GM18951 (cell line): ENCODE measurements at regions not wholly inside any gene's neighbourhood (a gene's known extent, or its start where the extent isn't known, plus 50 kb on each side); places are given as distances from the start of the nearest gene placed in this dataset.

ENCODE experiments used
- POLR2A ChIP-seq: IDR thresholded peaks from 4 replicates; pipeline ENCODE4 v1.6.1; 2011; ENCODE audit warnings: mild to moderate bottlenecking; ENCODE audit not compliant: insufficient read length, insufficient read depth; ENCODE audit errors: extremely low read depth
- in situ Hi-C: fragments of 300-500 bp; cut with MboI; formaldehyde crosslinking; loops from one replicate; pipeline ENCODE4 v1.12.0; 2022; ENCODE audit warnings: low sequenced_read_pairs, mixed read lengths, inconsistent platforms; ENCODE audit not compliant: unreplicated experiment

DNA sequence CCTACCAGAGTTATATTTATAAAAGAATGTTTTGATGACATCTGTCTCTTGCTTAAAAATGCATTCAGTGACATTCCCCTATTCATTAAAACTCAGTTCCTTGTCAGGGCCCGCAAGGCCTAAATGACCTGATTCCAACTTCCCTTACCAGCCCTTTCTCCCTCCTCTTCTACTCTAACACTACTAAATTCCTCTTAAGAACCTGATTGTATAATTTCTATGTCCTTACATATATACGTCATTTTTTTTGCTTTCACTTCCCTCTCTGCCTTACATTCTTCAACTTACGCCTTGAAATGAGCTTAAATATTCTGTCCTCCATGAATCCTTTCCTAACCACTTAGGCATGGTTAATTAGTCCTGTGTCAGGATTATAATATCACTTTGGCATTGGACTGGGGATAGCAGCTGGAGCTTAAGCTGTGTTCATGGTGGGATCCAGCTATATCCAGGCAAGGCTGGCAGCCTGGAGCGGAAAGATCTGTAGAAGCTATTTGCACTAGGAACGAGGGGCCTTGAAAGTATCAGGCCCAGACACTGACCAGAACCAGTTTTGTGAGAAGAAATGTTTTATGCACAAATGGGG lies 360.2 kb upstream of the PTBP2 start:
- TF ChIP-seq POLR2A = no peak
- in situ Hi-C loops = no loop called here

DNA sequence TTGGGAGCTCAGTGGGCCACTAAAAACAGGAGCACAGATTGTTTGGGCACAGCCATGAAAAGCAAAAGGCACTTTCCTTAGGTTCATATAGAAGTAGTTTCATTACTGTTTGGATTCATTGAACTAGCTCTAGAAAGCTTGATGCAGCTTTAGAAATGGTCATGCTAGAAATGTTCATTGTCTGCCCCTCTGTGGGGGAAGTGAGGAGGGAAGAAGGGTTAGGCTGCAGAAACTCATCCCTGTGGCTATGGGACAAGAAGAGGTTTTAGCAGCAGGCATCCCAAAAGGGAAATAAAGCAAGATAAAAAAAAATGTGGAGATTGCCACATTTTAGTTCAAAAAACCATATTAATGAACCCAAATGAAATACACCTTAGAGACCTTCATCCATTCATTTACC lies 359.6 kb upstream of the PTBP2 start:
- in situ Hi-C loops = no loop called here
- no peak for TF ChIP-seq POLR2A

DNA sequence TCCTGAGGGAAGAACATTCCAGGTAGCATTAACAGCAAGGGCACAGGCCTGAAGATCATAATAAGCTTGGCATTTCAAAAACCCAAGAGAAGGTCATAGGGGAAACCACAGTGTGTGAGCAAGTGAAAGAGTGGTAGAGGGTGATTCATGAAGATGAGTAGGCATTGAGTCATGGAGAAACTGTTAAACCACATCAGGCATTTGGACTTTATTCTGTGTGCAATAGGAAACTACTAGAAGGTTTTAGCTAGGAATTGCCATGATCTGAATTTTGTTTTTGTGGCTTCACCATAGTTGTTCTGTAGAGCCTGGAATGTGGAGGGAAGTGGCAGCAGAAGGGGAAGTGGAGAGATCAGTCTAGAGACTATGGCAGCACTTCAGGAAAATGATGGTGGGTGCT lies 359.0 kb upstream of the PTBP2 start:
- no peak for TF ChIP-seq POLR2A
- in situ Hi-C loops = no loop called here

DNA sequence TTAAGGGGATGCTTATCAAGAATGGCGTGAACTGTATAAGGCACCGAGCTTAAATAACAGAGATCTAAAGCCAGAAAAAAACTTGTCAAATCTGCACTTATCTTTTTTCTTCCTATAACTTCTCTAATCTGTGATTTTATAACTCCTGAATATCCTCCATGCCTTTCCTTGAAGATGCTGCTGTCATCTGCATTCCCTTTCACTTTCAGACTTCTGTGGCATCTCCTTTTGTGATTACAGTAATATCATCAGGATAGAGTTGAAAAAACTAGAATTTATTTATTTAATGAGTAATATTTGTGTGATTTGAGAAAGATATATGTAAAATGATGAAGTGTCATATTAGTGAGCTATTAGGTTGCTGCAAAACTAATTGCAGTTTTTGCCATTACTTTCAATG lies 357.8 kb upstream of the PTBP2 start:
- no peak for TF ChIP-seq POLR2A
- in situ Hi-C loops = no loop called here

DNA sequence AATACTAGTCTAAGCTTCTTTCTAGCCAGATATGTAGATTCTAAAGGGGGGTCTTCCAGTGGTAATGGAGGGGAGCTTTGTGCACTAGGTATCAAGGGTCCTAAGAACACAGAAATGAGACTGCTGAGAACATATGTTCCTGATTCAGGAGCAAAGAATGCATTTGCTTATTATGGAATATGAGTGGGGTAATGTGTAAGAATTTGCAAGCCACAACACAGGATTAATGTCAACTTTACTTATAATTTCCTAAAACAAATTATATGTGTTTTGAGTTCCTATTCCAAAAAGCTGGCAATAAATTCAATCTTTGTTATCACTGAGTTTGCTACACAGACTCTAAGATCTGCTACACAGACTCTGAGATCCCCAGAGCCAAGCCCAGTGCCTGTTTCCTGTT lies 357.0 kb upstream of the PTBP2 start:
- in situ Hi-C loops = no loop called here
- TF ChIP-seq POLR2A = no peak

DNA sequence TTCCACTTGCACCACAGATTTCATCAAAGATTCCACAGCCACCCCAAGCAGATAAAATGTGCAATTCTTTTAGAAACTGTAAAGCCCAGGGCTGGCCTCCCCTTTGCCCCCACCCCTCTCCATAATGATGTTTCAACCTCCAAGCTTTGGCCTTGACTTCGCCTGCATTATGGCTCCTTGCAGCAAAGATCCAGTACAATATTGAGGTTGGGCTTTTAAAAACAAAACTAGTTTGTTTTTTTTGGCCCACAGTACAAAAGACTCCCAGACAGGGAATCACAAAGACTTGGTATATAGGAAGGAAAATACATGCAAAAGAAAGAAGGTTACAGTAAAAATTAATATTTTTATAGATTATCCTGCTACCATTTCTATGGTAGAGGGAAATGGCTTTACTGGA lies 356.5 kb upstream of the PTBP2 start:
- in situ Hi-C loops = no loop called here
- no peak for TF ChIP-seq POLR2A

DNA sequence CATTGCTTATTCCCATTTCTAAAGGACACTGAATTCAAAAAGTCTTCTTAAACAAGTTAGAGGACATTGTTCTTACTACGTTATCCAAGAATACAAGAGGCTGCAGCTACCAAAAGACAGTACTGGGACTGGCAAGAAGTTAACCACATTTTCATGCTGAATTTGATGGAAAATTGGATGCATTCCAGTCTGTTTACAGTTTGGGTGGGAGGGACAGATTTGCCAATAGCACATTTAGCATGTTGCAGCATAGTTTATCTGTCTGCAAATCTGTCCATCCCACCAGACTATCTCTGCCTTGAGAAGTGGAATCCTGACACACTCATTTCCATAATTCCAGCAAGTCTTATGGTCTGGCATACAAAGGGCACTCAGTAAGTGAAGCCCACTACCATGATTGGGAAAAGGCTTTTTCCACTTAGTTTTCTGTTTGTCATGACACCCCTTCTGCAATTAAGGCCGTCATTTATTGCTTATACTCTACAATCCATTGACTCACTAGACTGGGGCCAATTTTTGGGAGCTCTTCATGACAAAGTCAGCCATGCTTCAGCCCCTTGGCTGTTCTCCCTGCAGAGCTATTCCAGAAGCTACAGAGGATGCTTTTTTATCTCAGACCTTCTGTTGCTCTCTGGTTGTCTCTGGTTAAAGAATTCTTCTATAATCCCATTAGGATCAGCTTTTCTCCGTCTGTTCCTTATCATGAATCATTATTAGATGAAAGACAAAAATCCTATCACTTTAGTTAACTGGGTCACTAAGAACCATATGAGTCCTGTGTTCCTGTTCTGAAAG lies 355.8 kb upstream of the PTBP2 start:
- no peak for TF ChIP-seq POLR2A
- in situ Hi-C loops = no loop called here

DNA sequence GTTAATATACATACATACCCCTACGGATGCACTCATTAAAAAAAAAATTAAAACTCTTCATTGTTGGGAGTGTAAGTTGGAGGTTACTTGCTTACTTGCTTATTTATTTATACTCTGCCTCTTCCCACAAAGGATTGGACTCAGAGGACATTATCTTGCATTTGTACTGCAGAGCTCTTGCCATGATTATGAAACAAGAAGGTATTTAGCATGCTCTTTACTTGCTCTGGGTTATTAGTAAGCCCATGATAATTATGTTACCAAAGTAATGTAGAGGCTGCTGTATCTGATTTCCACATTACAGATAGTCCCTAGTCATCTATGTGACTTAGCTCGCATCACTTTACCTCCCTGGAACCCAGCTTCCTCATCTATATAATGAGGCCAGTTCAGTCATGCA lies 355.1 kb upstream of the PTBP2 start:
- no peak for TF ChIP-seq POLR2A
- in situ Hi-C loops = no loop called here

DNA sequence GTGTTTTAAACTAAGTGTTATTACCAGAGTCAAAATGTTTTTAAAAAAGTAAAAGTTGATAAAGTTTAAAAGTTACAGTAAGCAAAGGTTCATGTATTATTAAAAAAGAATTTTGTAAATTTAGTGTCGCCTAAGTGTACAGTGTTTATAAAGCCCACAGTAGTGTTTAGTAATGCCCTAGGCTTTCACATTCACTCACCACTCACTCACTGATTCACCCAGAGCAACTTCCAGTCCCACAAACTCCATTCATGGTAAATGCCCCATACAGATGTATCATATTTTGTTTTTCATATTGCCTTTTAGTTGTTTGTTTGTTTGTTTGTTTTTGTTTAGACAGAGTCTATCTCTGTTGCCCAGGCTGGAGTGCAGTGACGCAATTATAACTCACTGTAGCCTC lies 353.8 kb upstream of the PTBP2 start:
- in situ Hi-C loops = no loop called here

DNA sequence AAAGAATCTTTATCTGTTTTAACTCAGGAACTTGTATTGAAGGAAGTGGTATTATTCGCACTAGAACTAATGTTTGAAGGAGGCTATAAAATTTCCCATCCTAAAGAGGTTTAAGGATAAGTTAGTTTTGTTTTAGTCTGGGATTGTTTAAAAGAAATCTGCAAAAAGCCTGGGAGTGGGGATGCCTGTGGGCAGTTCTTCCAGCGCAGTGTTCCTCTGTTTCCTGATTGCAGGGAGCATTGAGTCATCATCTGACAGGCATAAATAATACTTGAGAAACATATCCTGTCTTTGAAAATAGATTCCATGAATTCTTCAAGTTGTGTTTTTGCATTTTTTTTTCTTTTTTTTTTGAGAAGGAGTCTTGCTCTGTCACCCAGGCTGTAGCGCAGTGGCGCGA lies 350.8 kb upstream of the PTBP2 start:
- no peak for TF ChIP-seq POLR2A
- in situ Hi-C loops = no loop called here

More for the DNA sequence above, 353.8 kb upstream of the PTBP2 start:
- TF ChIP-seq POLR2A = no peak

DNA sequence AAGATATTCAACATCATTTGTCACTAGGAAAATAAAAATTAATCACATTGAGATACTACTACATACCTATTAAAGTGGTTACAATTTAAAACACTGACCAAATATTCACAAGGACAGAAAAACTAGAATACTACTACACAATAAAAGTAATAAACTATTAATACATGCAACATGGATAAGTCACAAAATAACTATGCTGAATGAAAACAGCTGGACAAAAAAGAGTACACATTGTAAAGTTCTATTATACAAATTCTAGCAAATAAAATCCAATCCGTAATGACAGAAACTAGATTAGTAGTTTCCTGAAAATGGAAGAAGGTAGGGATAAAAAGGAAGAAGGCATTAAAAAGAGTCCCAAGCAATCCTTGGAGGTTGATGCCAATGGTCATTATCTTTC lies 348.7 kb upstream of the PTBP2 start:
- in situ Hi-C loops = no loop called here
- TF ChIP-seq POLR2A = no peak

DNA sequence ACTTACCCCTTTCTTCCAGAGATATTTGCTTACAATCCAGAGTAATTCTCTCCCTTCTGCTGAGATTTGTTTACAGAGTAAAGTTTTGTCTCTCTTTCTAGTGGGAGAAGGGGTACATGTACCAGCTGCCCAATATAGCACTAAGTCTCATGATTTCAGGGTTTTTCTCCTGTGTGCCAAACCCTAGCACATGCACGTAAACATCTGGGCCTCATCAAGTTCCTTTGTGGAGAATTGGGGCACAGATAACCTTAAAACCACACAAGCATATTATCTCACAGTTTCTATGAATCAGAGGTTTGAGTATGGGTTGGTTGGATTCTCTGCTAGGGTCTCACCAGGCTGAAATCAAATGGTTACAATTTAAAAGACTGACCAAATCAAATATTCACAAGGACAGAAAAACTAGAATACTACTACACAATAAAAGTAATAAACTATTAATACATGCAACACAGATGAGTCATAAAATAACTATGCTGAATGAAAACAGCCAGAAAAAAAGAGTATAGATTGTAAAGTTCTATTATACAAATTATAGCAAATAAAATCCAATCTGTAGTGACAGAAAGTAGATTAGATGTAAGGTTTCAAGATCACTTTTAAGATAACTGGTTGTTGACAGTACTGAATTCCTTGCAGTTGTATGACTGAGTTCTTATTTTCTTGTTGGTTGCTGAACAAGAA lies 347.4 kb upstream of the PTBP2 start:
- in situ Hi-C loops = no loop called here
- TF ChIP-seq POLR2A = no peak

DNA sequence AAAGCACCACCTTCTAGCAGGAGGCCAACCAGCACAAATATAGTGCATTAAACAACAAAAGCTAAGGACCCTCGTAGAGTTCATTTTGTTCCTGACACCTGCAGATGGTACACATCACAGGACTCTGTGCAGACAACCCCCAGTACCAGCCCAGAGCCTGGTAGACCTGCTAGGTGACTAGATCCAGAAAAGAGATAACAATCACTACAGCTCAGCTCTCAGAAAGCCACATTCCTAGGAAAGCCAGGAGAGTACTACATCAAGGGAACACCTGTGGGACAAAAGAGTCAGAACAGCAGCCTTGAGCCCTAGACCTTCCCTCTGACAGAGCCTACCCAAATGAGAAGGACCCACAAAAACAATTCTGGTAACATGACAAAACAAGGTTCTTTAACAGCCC lies 344.7 kb upstream of the PTBP2 start:
- no peak for TF ChIP-seq POLR2A
- in situ Hi-C loops = no loop called here

DNA sequence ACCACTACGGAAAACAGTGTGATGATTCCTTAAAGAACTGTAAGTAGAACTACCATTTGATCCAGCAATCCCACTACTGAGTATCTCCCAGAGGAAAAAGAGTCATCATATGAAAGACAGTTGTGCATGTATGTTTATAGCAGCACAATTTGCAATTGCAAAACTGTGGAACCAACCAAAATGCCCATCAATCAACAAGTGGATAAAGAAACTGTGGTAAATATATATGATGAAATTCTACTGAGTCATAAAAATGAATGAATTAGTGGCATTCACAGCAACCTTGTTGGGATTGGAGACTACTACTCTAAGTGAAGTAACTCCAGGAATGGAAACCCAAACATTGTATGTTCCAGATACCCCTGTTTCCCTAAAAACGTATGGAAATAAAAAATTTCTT lies 337.0 kb upstream of the PTBP2 start:
- TF ChIP-seq POLR2A = no peak
- in situ Hi-C loops = no loop called here

DNA sequence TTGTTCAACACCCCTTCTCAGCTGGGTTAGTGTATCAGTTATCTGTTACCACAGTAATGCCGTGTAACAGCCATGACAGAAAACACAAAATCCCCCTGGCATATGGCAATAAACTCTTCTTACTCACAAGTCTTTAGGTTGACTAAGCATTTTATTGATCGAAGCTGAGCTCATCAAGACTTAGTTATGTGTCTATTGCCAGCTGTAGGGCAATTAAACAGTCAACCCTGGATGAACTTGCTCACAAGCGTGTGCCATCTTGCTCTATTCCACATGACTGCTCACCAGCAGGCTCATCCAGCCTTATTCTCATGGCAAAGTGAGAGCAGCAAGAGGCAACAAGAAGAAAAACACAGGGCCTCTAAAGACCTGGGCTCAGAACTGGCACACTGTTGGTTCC lies 333.8 kb upstream of the PTBP2 start:
- in situ Hi-C loops = no loop called here
- TF ChIP-seq POLR2A = no peak
